Chondrocyte (in vitro differentiated cells): ENCODE measurements at regions not wholly inside any gene's neighbourhood (a gene's known extent, or its start where the extent isn't known, plus 50 kb on each side); places are given as distances from the start of the nearest gene placed in this dataset.

Experiments used
- DNase-seq: peaks from one replicate; pipeline ENCODE4 v3.0.0; 2021; ENCODE audit warnings: mixed read lengths, low spot score
- H3K27ac Mint-ChIP-seq: one replicate; pipeline ENCODE4 v1.8.0; 2021; ENCODE audit warnings: mild to moderate bottlenecking, moderate library complexity, mixed read lengths; ENCODE audit not compliant: unreplicated experiment
- H3K27me3 Mint-ChIP-seq: 2 replicates; pipeline ENCODE4 v1.8.0; 2021; ENCODE audit warnings: low read depth, mixed read lengths
- H3K36me3 Mint-ChIP-seq: 2 replicates; pipeline ENCODE4 v1.8.0; 2021; ENCODE audit warnings: low read depth, mixed read lengths
- H3K4me1 Mint-ChIP-seq: 2 replicates; pipeline ENCODE4 v1.8.0; 2021; ENCODE audit warnings: low read depth, mild to moderate bottlenecking, mixed read lengths
- H3K4me3 Mint-ChIP-seq: one replicate; pipeline ENCODE4 v1.8.0; 2021; ENCODE audit warnings: mild to moderate bottlenecking, moderate library complexity, mixed read lengths; ENCODE audit not compliant: unreplicated experiment
- H3K9me3 Mint-ChIP-seq: 2 replicates; pipeline ENCODE4 v1.8.0; 2021; ENCODE audit warnings: low read depth, mixed read lengths
- CTCF ChIP-seq: fragments of 200-600 bp; sonication (generic); IDR thresholded peaks from 2 replicates; pipeline ENCODE4 v1.5.0; 2021; ENCODE audit warnings: antibody characterized with exemption, mild to moderate bottlenecking, moderate library complexity

DNA sequence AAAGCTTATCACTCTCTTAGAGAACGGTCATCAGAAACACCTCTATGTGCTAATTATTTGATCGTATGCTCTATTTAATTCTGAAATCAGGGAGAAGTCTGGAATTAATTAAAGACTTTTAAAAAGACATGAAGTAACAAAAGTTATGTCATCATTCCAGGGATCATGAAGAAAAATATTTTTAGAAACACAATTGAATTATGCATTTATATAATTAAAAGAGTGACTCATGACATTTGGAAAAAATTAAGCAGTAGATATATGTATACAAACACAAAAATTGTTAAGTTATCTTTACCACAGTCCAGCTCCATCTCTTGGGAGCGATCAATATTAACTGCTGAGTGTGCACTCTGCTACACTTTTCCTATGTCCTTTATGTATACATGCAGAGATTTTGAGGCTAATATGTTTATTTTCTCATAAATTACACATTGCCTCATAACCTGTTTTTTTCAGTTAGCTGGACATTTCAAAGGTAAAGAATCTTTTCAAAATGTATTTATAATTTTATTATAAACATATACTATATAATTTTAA is 717.7 kb downstream of the GBE1 start:
- Mint-ChIP-seq H3K4me1 (no peaks in the 10 kb centered on the region), H3K4me3 (no peak overlapping the region), H3K9me3 (no peaks in the 10 kb centered on the region), H3K27ac (no peak overlapping the region), H3K27me3 (peaks cover 2% of the 10 kb centered on the region), H3K36me3 (no peaks in the 10 kb centered on the region)
- no peak for DNase-seq
- TF ChIP-seq CTCF, result no peak

- Mint-ChIP-seq H3K27me3 (peaks cover under 1% of the 10 kb centered on the region), H3K4me3 (no peak overlapping the region), H3K27ac (no peak overlapping the region), H3K36me3 (no peaks in the 10 kb centered on the region), H3K9me3 (no peaks in the 10 kb centered on the region), H3K4me1 (no peaks in the 10 kb centered on the region)
- DNase-seq, result no peak
- TF ChIP-seq CTCF, result no peak
Observed at GRCh38 chr3:81043009-81043408, 718.4 kb downstream of the GBE1 start.

- no peaks in the 10 kb centered on the region for H3K27me3 Mint-ChIP-seq
- no peaks in the 10 kb centered on the region for H3K4me1 Mint-ChIP-seq
- H3K9me3 Mint-ChIP-seq, result no peaks in the 10 kb centered on the region
- no peak for DNase-seq
- no peak for TF ChIP-seq CTCF
- no peak overlapping the region for H3K27ac Mint-ChIP-seq
- H3K36me3 Mint-ChIP-seq, result no peaks in the 10 kb centered on the region
- no peak overlapping the region for H3K4me3 Mint-ChIP-seq
Observed at GRCh38 chr3:81041331-81041730, 720.1 kb downstream of the GBE1 start.

DNA sequence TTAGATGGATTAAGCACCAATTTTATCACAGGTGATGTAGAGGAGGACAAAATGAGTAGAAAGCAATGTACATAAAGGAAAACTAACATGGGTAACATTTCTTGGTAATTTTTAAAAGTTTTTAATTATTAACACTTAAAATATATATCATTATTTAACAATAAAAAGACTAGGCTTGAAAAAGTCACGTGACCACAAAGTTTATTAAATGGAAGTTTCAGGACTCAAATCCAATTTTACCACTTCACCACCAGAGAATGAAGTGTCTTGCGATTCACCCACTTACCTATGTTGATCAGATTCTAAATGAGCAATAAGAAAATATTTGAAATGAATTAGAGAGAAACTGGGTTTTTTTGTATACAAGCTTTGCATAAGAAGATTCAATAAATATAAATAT is 721.3 kb downstream of the GBE1 start:
- Mint-ChIP-seq H3K9me3 (no peaks in the 10 kb centered on the region), H3K27ac (no peak overlapping the region), H3K27me3 (no peaks in the 10 kb centered on the region), H3K4me3 (no peak overlapping the region), H3K4me1 (no peaks in the 10 kb centered on the region), H3K36me3 (no peaks in the 10 kb centered on the region)
- no peak for DNase-seq
- no peak for TF ChIP-seq CTCF

DNA sequence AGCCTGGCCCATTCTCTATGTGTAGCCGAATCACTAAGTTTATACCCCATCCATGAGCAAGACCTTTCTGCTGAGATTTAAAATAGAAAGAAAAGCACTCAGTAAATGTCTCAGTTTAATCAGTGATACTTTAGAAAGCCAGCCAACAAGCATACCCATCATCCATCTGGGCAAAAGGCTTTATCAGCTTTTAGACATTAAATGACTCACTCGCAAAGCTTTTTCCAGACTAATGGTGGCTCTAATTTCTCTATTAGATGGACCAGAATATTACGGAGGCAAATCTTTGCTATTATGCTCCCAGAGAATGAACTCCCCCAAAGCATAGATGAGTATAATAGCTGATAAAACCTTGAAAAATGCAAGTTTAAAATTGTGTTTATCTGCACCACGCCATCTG is 727.8 kb downstream of the GBE1 start:
- H3K36me3 Mint-ChIP-seq, result no peaks in the 10 kb centered on the region
- H3K27me3 Mint-ChIP-seq, result peaks cover 2% of the 10 kb centered on the region
- H3K4me1 Mint-ChIP-seq, result no peaks in the 10 kb centered on the region
- H3K27ac Mint-ChIP-seq, result no peak overlapping the region
- H3K9me3 Mint-ChIP-seq, result no peaks in the 10 kb centered on the region
- no peak for TF ChIP-seq CTCF
- H3K4me3 Mint-ChIP-seq, result no peak overlapping the region
- no peak for DNase-seq
